Chondrocyte (in vitro differentiated cells): ENCODE measurements at regions not wholly inside any gene's neighbourhood (a gene's known extent, or its start where the extent isn't known, plus 50 kb on each side); places are given as distances from the start of the nearest gene placed in this dataset.
"Not testable (repeated sequence)": the region's sequence is repeated elsewhere in the genome, so short reads cannot be mapped to it uniquely, and the experiment has no call there.

Source experiments
- DNase-seq: peaks from one replicate; pipeline ENCODE4 v3.0.0; 2021; ENCODE audit warnings: mixed read lengths, low spot score
- H3K27ac Mint-ChIP-seq: one replicate; pipeline ENCODE4 v1.8.0; 2021; ENCODE audit warnings: mild to moderate bottlenecking, moderate library complexity, mixed read lengths; ENCODE audit not compliant: unreplicated experiment
- H3K27me3 Mint-ChIP-seq: 2 replicates; pipeline ENCODE4 v1.8.0; 2021; ENCODE audit warnings: low read depth, mixed read lengths
- H3K36me3 Mint-ChIP-seq: 2 replicates; pipeline ENCODE4 v1.8.0; 2021; ENCODE audit warnings: low read depth, mixed read lengths
- H3K4me1 Mint-ChIP-seq: 2 replicates; pipeline ENCODE4 v1.8.0; 2021; ENCODE audit warnings: low read depth, mild to moderate bottlenecking, mixed read lengths
- H3K4me3 Mint-ChIP-seq: one replicate; pipeline ENCODE4 v1.8.0; 2021; ENCODE audit warnings: mild to moderate bottlenecking, moderate library complexity, mixed read lengths; ENCODE audit not compliant: unreplicated experiment
- H3K9me3 Mint-ChIP-seq: 2 replicates; pipeline ENCODE4 v1.8.0; 2021; ENCODE audit warnings: low read depth, mixed read lengths
- CTCF ChIP-seq: fragments of 200-600 bp; sonication (generic); IDR thresholded peaks from 2 replicates; pipeline ENCODE4 v1.5.0; 2021; ENCODE audit warnings: antibody characterized with exemption, mild to moderate bottlenecking, moderate library complexity

- Mint-ChIP-seq H3K9me3 (peaks cover 29% of the 10 kb centered on the region), H3K36me3 (peaks cover 6% of the 10 kb centered on the region), H3K27ac (no peak overlapping the region), H3K4me1 (no peaks in the 10 kb centered on the region), H3K27me3 (no peaks in the 10 kb centered on the region), H3K4me3 (no peak overlapping the region)
- no peak for DNase-seq
- TF ChIP-seq CTCF, result no peak
Measured at GRCh38 chrX:112510629-112511028, 169.1 kb downstream of the LHFPL1 start.

DNA sequence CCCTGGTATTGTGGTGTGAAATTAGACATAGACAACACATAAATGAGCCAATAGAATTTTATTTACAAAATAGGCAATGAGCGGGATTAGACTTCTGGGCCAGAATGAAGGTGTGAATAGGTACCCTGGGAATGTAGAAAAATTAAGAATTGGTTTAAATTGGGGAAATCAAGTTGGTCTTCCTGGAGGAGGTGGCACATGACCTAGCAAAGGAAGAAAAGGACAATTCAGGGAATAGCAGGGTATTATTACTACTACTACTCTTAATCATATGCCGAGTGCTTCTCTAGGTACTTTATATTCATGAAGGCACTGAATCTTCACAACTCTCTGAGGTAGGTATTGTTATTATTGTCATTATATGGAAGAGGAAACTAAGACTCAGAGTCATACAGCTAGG is 202.1 kb downstream of the LHFPL1 start:
- no peak for TF ChIP-seq CTCF
- H3K4me3 Mint-ChIP-seq, result no peak overlapping the region
- no peak for DNase-seq
- H3K27ac Mint-ChIP-seq, result no peak overlapping the region
- H3K27me3 Mint-ChIP-seq, result peaks cover 3% of the 10 kb centered on the region
- no peaks in the 10 kb centered on the region for H3K4me1 Mint-ChIP-seq
- H3K9me3 Mint-ChIP-seq, result peaks cover 5% of the 10 kb centered on the region
- no peaks in the 10 kb centered on the region for H3K36me3 Mint-ChIP-seq

- TF ChIP-seq CTCF, result no peak
- no peak for DNase-seq
- H3K27ac Mint-ChIP-seq, result no peak overlapping the region
Measured at GRCh38 chrX:112473654-112474053, 206.1 kb downstream of the LHFPL1 start.

DNA sequence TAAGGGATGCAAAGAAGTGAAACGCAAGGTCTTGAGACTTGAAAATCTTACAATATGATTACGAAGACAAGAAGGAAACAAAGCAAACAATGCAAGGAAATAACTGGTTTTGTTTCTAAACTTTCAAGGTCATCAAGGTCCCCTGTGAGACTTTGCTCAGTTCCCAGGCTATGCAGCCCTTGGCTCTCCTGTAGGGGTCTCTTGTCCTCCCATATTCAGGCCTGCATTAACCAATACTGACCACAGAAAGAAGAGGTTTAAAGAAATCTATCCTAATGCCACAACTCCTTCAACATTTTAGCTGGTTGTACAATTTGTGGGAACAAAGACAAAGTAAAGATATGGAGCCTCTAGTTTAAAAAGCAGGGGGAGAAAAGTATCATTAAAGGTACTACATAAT is 209.2 kb downstream of the LHFPL1 start:
- Mint-ChIP-seq H3K9me3 (peaks cover 7% of the 10 kb centered on the region), H3K4me1 (no peaks in the 10 kb centered on the region), H3K27me3 (peaks cover 3% of the 10 kb centered on the region), H3K36me3 (no peaks in the 10 kb centered on the region), H3K27ac (no peak overlapping the region), H3K4me3 (no peak overlapping the region)
- no peak for TF ChIP-seq CTCF
- DNase-seq, result no peak

More at GRCh38 chrX:112473654-112474053, 206.1 kb downstream of the LHFPL1 start:
- Mint-ChIP-seq H3K27me3 (peaks cover 3% of the 10 kb centered on the region), H3K4me1 (no peaks in the 10 kb centered on the region), H3K9me3 (no peaks in the 10 kb centered on the region), H3K4me3 (no peak overlapping the region), H3K36me3 (no peaks in the 10 kb centered on the region)

DNA sequence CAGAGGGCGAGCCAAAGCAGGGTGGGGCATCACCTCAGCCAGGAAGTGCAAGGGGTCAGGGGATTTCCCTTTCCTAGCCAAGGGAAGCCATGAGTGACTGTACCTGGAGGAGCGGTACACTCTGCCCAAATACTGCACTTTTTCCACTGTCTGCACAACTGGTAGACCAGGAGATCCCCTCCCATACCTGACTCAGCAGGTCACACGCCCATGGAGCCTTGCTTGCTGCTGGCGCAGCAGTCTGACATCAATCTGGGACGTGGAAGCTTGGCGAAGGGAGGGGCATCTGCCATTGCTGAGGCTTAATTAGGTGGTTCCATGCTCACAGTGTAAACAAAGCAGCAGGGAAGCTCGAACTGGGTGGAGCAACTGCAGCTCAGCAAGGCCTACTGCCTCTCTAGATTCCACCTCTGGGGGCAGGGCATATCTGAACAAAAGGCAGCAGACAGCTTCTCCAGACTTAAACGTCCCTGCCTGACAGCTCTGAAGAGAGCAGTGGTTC is 217.7 kb downstream of the LHFPL1 start:
- H3K27ac Mint-ChIP-seq, H3K36me3 Mint-ChIP-seq, H3K27me3 Mint-ChIP-seq, H3K4me3 Mint-ChIP-seq, H3K4me1 Mint-ChIP-seq: not testable (repeated sequence)
- H3K9me3 Mint-ChIP-seq, result peaks cover 22% of the 10 kb centered on the region
- DNase-seq, result peak; percentile 47

- Mint-ChIP-seq H3K9me3 (peaks cover under 1% of the 10 kb centered on the region), H3K36me3 (no peaks in the 10 kb centered on the region), H3K27me3 (no peaks in the 10 kb centered on the region), H3K27ac (no peak overlapping the region), H3K4me1 (no peaks in the 10 kb centered on the region), H3K4me3 (no peak overlapping the region)
- TF ChIP-seq CTCF, result no peak
- no peak for DNase-seq
Measured at GRCh38 chrX:112457788-112458187, 221.9 kb downstream of the LHFPL1 start.
